Memory B cell (primary cell): ENCODE measurements at regions not wholly inside any gene's neighbourhood (a gene's known extent, or its start where the extent isn't known, plus 50 kb on each side); places are given as distances from the start of the nearest gene placed in this dataset.
"Not testable (repeated sequence)": the region's sequence is repeated elsewhere in the genome, so short reads cannot be mapped to it uniquely, and the experiment has no call there.

Experiments
- ATAC-seq: fragments of 150-1000 bp; cut with Tn5 transposase; 2 replicates; pipeline ENCODE4 v1.10.0; 2021; ENCODE audit warnings: low read depth, mild to moderate bottlenecking, moderate library complexity
- DNase-seq, 2 donors: peaks; one replicate each; pipeline ENCODE4 v3.0.0; 2022; ENCODE audit warnings: low spot score in 2 of 2
- H3K27ac Mint-ChIP-seq: one replicate; pipeline ENCODE4 v1.8.0; 2022; ENCODE audit warnings: mild to moderate bottlenecking, moderate library complexity, mixed read lengths
- H3K27me3 Mint-ChIP-seq: one replicate; pipeline ENCODE4 v1.8.0; 2022; ENCODE audit warnings: mixed read lengths
- H3K36me3 Mint-ChIP-seq: one replicate; pipeline ENCODE4 v1.8.0; 2022; ENCODE audit warnings: mild to moderate bottlenecking, mixed read lengths
- H3K4me1 Mint-ChIP-seq: one replicate; pipeline ENCODE4 v1.8.0; 2022; ENCODE audit warnings: mixed read lengths
- H3K4me3 Mint-ChIP-seq: one replicate; pipeline ENCODE4 v1.8.0; 2022; ENCODE audit warnings: mild to moderate bottlenecking, moderate library complexity, mixed read lengths
- H3K9me3 Mint-ChIP-seq: one replicate; pipeline ENCODE4 v1.8.0; 2022; ENCODE audit warnings: mixed read lengths

- H3K4me3 Mint-ChIP-seq, H3K4me1 Mint-ChIP-seq, H3K27ac Mint-ChIP-seq: not testable (repeated sequence)
These were observed 54.8 kb upstream of the MRTFB start for GRCh38 chr16:14016362-14016761.

DNA sequence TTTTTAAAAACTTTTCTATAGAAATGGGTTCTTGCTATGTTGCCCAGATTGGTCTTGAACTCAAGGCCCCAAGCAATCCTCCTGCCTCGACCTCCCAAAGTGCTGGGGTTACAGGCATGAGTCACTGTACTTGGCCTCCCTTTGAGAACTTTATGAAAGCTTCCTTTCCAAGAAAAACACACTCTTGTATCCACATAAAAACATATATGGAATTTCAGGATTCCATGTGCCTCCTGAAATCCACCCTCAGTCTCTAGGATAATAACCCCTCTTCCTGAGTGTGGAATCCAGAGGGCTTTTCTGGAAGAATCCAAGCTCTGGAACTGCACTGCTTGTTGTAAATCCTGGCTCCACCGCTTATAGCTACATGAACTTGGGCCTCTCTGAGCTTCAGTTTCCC, 53.2 kb upstream of the MRTFB start:
- H3K36me3 Mint-ChIP-seq: no peaks in the 10 kb centered on the region

More at GRCh38 chr16:14016362-14016761, 54.8 kb upstream of the MRTFB start:
- not testable (repeated sequence) for H3K36me3 Mint-ChIP-seq, ATAC-seq, H3K9me3 Mint-ChIP-seq, H3K27me3 Mint-ChIP-seq, DNase-seq

DNA sequence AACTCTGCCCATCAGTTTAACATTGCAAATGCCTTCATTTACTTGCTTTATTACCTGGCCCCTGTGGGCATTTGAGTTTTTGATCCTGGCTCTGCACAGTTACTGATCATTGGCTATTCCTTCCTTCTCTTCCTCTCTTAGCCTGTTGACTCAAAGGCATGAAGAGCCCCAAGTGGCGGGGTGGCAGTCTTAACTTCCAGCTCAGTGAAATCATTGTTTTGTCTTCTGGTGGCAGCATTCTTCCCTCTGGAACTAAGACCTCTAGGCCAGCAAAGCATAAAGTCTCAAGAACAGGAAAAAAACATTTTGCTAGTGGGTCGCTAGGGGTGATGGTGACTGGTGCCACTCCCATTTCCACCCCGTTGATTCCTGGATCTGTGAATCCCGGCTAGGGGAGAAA, 52.3 kb upstream of the MRTFB start:
- no peaks in the 10 kb centered on the region for H3K9me3 Mint-ChIP-seq
- no peaks in the 10 kb centered on the region for H3K36me3 Mint-ChIP-seq
- H3K27me3 Mint-ChIP-seq: no peaks in the 10 kb centered on the region
- no peaks in the 10 kb centered on the region for H3K4me1 Mint-ChIP-seq
- no peak overlapping the region for H3K4me3 Mint-ChIP-seq
- H3K27ac Mint-ChIP-seq: no peak overlapping the region
- no peak for DNase-seq
- ATAC-seq: no peak

More for the DNA sequence above, 53.2 kb upstream of the MRTFB start:
- no peak for ATAC-seq
- DNase-seq: no peak
- Mint-ChIP-seq H3K27me3 (no peaks in the 10 kb centered on the region), H3K9me3 (no peaks in the 10 kb centered on the region), H3K27ac (no peak overlapping the region), H3K4me1 (no peaks in the 10 kb centered on the region), H3K4me3 (no peak overlapping the region)

DNA sequence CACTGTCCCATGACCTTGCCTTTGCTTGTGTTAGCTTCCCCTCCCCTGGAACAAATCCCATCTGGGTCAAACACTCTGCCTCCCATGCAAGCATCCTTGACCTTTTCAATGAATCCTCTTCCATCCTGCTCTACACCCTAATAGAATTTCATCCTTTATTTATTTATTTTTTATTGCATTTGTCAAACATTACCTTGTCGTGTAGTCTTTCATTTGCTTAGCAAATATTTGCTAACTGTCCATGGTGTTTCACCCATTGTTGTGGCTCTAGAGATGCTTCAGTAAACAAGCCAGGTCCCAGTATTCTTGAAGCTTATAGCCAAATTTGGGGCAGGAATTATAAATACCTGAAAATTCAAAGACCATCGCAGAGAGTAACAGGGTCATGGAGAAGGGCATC, 51.0 kb upstream of the MRTFB start:
- peaks cover 2% of the 10 kb centered on the region for H3K27me3 Mint-ChIP-seq
- H3K4me3 Mint-ChIP-seq: no peak overlapping the region
- no peaks in the 10 kb centered on the region for H3K4me1 Mint-ChIP-seq
- DNase-seq (no peak), ATAC-seq (no peak)
- no peak overlapping the region for H3K27ac Mint-ChIP-seq
- H3K9me3 Mint-ChIP-seq: peaks cover 2% of the 10 kb centered on the region
- no peaks in the 10 kb centered on the region for H3K36me3 Mint-ChIP-seq
